Stimulated activated naive B cell treated with anti-CD40 and anti-IgM and Interleukin-4, amounts not matched to agents 10 μg/mL and 1 μg/mL and 100 μg/mL, for 72 hours (primary cell): ENCODE measurements at regions not wholly inside any gene's neighbourhood (a gene's known extent, or its start where the extent isn't known, plus 50 kb on each side); places are given as distances from the start of the nearest gene placed in this dataset.
"Not testable (repeated sequence)": the region's sequence is repeated elsewhere in the genome, so short reads cannot be mapped to it uniquely, and the experiment has no call there.

Experiments
- ATAC-seq, 2 donors: fragments of 150-1000 bp; cut with Tn5 transposase; replicated peaks; 2 replicates each; pipeline ENCODE4 v1.10.0; 2021; ENCODE audit warnings: moderate library complexity in 1 of 2
- DNase-seq: peaks from one replicate; pipeline ENCODE4 v3.0.0; 2021
- H3K27ac Mint-ChIP-seq: one replicate; pipeline ENCODE4 v1.8.0; 2022; ENCODE audit warnings: mild to moderate bottlenecking, mixed read lengths
- H3K27me3 Mint-ChIP-seq, 2 donors: one replicate each; pipeline ENCODE4 v1.8.0; 2022; ENCODE audit warnings: mixed read lengths in 2 of 2
- H3K36me3 Mint-ChIP-seq, 2 donors: one replicate each; pipeline ENCODE4 v1.8.0; 2022; ENCODE audit warnings: mixed read lengths in 2 of 2, mild to moderate bottlenecking in 1 of 2
- H3K4me1 Mint-ChIP-seq, 2 donors: one replicate each; pipeline ENCODE4 v1.8.0; 2022; ENCODE audit warnings: mixed read lengths in 2 of 2, mild to moderate bottlenecking in 1 of 2
- H3K4me3 Mint-ChIP-seq, 2 donors: one replicate each; pipeline ENCODE4 v1.8.0; 2022; ENCODE audit warnings: mild to moderate bottlenecking in 2 of 2, mixed read lengths in 2 of 2, moderate library complexity in 1 of 2
- H3K9me3 Mint-ChIP-seq, 2 donors: one replicate each; pipeline ENCODE4 v1.8.0; 2022; ENCODE audit warnings: mixed read lengths in 2 of 2, mild to moderate bottlenecking in 1 of 2

DNA sequence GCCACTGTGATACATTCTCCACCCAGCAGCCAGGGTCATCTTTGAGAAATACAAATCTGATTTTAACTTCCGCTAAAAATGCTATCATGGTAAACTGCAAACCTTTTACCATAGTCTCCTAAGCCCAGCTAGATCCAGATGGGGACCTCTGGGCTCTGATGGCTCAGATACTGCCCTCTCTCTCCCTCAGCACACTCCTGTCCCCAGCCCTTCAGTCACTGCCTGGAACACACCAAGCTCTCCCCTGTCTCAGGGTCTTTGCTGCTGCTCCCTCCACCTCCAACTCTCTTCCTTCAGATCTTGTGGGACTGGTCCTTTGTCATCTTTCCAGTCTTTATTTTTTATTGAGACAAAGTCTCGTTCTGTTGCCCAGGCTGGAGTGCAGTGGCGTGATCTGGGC is 65.1 kb downstream of the SPRY4 start:
- no peak for DNase-seq
- Mint-ChIP-seq H3K27ac (no peak overlapping the region), H3K4me1 (no peaks in the 10 kb centered on the region), H3K9me3 (peaks cover 0 to 3% of the 10 kb centered on the region in 2 donors), H3K36me3 (peaks cover 0 to 4% of the 10 kb centered on the region in 2 donors), H3K4me3 (no peak overlapping the region), H3K27me3 (peaks cover 9 to 22% of the 10 kb centered on the region in 2 donors)
- no peak for ATAC-seq

DNA sequence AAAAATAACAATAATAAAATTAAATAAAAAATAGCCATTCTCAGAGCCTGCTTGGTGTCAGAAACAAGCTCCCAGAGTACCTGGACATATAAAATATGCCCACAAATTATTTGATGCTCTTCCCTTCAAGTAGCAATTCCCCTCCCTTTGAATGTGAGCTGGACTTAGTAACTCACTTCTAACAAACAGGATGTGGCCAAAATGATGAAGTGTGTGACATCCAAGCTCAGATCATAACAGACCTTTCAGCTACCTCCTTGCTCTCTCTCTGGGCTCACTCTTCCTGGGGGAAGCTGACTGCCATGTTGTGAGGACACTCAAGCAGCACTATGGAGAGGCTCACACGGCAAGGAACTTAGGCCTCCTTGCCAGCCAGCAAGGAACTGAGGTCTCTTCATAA is 69.0 kb downstream of the SPRY4 start:
- peaks cover 9 to 22% of the 10 kb centered on the region in 2 donors for H3K27me3 Mint-ChIP-seq
- ATAC-seq (no peak), DNase-seq (no peak)
- no peak overlapping the region for H3K4me3 Mint-ChIP-seq
- H3K9me3 Mint-ChIP-seq = peaks cover 0 to 3% of the 10 kb centered on the region in 2 donors
- H3K36me3 Mint-ChIP-seq = peaks cover 0 to 3% of the 10 kb centered on the region in 2 donors
- H3K4me1 Mint-ChIP-seq = no peaks in the 10 kb centered on the region
- no peak overlapping the region for H3K27ac Mint-ChIP-seq

DNA sequence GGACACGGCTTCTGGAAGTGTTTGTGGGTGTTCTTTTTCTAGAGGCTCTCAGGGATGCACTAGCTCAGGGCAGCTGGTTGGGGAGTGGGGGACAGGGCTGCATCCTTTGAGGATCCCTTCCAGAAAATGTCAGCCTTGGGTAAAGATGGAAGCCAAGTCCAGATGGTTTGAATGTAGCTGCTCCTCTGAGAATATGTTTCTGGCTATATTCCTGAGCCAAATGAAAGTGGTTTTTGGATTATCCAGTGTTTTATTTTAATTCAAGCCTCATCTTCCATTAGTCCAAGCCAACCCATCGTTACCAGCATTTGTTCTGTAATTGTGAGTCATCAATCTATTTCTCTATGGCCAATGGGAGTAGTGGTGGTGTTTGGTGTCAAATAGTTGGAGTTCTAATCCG is 70.4 kb downstream of the SPRY4 start:
- Mint-ChIP-seq H3K27me3 (peaks cover 10 to 20% of the 10 kb centered on the region in 2 donors), H3K27ac (no peak overlapping the region), H3K4me1 (no peaks in the 10 kb centered on the region), H3K36me3 (peaks cover 0 to 6% of the 10 kb centered on the region in 2 donors), H3K4me3 (no peak overlapping the region), H3K9me3 (peaks cover 0 to 3% of the 10 kb centered on the region in 2 donors)
- DNase-seq = no peak
- ATAC-seq = no peak

DNA sequence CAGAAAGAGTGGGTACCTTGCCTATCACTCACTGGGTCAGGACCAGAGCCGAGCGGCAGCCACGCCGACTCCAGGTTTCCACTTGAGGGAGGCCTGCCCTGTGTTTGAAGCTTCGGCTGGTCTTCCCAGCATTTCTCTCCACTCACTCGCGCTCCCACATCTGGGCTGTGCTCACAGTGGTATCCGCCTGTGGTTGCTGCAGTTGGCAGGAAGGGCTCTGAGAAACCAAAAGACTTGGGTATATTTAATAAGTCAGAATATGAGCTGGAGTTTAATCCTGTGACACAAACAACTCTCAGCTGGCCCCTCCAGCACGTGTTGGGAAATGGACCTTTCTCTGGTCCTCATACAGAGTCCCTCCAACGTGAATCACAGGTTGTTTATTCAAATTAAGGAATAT is 70.9 kb downstream of the SPRY4 start:
- Mint-ChIP-seq H3K4me1 (no peaks in the 10 kb centered on the region), H3K36me3 (peaks cover 0 to 6% of the 10 kb centered on the region in 2 donors), H3K27ac (no peak overlapping the region), H3K4me3 (no peak overlapping the region), H3K27me3 (peaks cover 13 to 20% of the 10 kb centered on the region in 2 donors), H3K9me3 (peaks cover 0 to 3% of the 10 kb centered on the region in 2 donors)
- no peak for ATAC-seq
- no peak for DNase-seq

DNA sequence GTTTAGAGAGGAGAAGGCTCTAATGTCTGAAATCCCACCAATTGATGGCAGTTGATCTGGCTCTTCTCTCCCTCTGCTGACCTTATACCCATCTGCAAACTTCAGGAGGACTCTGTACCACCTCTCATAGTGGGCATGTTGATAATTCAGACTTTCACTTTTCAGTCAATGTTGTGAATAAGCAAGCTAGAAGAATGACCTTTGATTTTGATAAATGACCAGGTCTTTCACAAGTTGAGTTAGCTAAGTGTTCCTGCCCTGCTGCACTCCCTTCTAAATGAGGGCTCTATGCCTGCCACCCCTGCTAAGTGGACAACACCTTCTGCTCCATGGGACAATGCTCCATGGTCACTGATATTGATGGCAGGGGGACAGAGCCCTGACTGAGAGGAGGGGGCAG is 74.7 kb downstream of the SPRY4 start:
- no peaks in the 10 kb centered on the region for H3K4me1 Mint-ChIP-seq
- H3K27ac Mint-ChIP-seq = no peak overlapping the region
- ATAC-seq (no peak), DNase-seq (no peak)
- H3K27me3 Mint-ChIP-seq = peaks cover 9 to 13% of the 10 kb centered on the region in 2 donors
- no peak overlapping the region for H3K4me3 Mint-ChIP-seq
- peaks cover 0 to 4% of the 10 kb centered on the region in 2 donors for H3K36me3 Mint-ChIP-seq
- no peaks in the 10 kb centered on the region for H3K9me3 Mint-ChIP-seq

DNA sequence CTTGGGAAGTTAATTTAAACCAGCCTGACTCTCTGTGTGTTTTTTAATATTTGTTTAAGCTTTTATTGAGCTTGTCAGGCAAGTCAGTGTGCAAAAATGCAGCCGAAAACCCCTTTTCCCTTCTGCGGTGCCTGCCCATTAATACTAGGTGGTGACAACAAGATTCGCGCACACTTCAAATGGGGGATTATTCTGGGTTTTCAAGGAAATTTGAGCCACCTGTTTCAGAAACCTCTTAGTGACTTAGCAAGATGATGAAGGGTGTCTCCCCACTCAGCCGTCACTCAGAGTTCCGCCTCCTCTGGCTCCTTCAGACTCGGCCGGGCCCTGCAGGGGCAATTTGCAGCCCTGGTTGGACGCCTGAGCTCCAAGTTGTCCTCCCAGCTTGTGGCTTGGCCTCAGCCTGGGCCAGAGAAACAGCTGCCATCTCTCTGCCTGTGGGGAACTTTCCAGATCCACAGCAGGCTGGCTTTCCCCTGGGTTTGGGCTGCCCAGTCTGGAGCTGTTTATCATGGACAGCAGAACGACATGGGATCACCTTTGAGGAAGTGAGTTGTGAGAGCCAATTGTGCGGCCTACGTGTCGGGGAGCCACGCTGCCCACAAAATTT is 75.9 kb downstream of the SPRY4 start:
- no peaks in the 10 kb centered on the region for H3K4me1 Mint-ChIP-seq
- no peak for ATAC-seq
- H3K36me3 Mint-ChIP-seq = peaks cover 0 to 4% of the 10 kb centered on the region in 2 donors
- no peak overlapping the region for H3K27ac Mint-ChIP-seq
- no peak for DNase-seq
- H3K9me3 Mint-ChIP-seq = no peaks in the 10 kb centered on the region
- no peak overlapping the region for H3K4me3 Mint-ChIP-seq
- peaks cover 9 to 13% of the 10 kb centered on the region in 2 donors for H3K27me3 Mint-ChIP-seq

DNA sequence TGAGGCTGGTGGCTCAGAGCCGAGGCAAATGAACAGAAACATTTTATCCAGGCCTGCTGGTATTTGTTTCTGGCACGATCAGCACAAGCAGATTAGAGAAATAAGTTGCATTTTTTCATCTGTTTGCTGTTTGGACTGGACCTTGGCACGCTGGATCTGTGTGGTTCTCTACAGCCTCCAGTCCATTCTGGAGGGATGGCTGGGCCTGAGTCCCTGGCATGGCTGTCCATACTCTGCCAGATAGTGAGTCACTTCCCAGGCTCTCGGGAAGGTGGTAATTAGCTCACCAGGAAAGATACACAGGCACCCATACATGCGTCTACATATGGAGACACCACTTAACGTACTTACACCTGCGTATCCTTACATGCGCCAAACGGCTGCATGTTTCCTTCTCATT is 78.6 kb downstream of the SPRY4 start:
- Mint-ChIP-seq H3K27ac (no peak overlapping the region), H3K4me3 (no peak overlapping the region), H3K27me3 (peaks cover 9 to 13% of the 10 kb centered on the region in 2 donors), H3K36me3 (peaks cover 0 to 4% of the 10 kb centered on the region in 2 donors), H3K4me1 (no peaks in the 10 kb centered on the region), H3K9me3 (peaks cover 3 to 4% of the 10 kb centered on the region in 2 donors)
- DNase-seq (no peak), ATAC-seq (no peak)

DNA sequence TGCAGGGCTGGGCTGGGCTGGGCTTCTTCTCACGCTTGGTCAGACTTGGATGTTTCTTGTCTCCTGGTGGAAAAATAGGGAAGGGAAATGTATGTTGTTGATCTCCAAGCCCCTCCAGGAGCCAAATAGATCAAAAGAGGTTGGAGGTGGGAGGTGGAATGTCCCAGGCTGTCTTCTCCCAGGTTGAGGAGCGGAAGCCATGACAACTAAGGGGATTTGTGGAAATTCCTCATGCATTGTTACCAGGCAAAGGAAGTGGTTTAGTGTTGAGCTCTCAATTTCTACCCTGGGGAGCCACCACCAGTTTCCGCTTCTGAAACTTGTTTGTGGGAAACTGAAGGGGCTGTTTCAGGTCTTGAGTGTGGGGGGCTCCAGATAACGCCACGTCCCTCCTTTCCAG is 79.0 kb downstream of the SPRY4 start:
- Mint-ChIP-seq H3K4me3 (no peak overlapping the region), H3K27me3 (peaks cover 9 to 13% of the 10 kb centered on the region in 2 donors), H3K4me1 (no peaks in the 10 kb centered on the region), H3K27ac (no peak overlapping the region), H3K9me3 (peaks cover 3 to 4% of the 10 kb centered on the region in 2 donors), H3K36me3 (peaks cover 0 to 4% of the 10 kb centered on the region in 2 donors)
- no peak for DNase-seq
- ATAC-seq = no peak

DNA sequence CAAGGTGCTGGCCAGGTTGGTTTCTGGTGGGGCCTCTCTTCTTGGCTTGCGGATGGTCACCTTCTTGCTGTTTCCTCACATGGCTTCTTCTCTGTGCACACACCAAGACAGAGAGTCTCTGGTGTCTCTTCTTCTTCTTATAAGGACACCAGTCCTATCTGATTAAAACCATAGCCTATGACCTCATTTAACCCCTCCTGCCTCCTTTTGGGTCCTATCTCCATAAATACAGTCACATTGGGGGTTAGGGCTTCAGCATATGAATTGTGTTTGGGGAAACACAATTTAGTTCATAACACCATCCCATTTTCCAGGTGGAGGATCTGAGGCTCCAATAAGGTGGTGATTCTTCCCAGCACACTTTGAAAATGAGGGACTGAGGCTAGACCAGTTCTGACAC is 80.4 kb downstream of the SPRY4 start:
- H3K27me3 Mint-ChIP-seq = peaks cover 0 to 3% of the 10 kb centered on the region in 2 donors
- H3K36me3 Mint-ChIP-seq = no peaks in the 10 kb centered on the region
- H3K4me1 Mint-ChIP-seq = no peaks in the 10 kb centered on the region
- no peak overlapping the region for H3K4me3 Mint-ChIP-seq
- ATAC-seq = no peak
- DNase-seq = no peak
- H3K9me3 Mint-ChIP-seq = peaks cover 3 to 4% of the 10 kb centered on the region in 2 donors
- no peak overlapping the region for H3K27ac Mint-ChIP-seq

DNA sequence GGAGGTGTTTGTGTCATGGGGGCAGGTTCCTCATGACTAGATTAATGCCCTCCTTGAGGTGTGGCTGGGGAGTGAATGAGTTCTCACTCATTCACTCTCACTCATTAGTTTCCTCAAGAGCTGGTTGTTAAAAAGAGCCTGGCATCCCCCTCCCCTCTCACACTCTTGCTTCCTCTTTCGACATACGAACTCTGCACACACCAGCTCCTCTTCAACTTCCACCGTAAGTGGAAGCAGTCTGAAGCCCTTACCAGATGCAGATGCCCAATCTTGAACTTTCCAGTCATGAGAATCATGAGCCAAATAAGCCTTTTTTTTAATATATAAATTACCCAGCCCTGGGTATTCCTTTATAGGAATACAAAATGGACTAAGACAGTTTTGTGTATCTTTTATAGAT is 82.5 kb downstream of the SPRY4 start:
- no peak for DNase-seq
- Mint-ChIP-seq H3K4me1 (no peaks in the 10 kb centered on the region), H3K27ac (no peak overlapping the region), H3K4me3 (no peak overlapping the region), H3K9me3 (peaks cover 3 to 4% of the 10 kb centered on the region in 2 donors), H3K36me3 (no peaks in the 10 kb centered on the region), H3K27me3 (peaks cover 0 to 4% of the 10 kb centered on the region in 2 donors)
- no peak for ATAC-seq

DNA sequence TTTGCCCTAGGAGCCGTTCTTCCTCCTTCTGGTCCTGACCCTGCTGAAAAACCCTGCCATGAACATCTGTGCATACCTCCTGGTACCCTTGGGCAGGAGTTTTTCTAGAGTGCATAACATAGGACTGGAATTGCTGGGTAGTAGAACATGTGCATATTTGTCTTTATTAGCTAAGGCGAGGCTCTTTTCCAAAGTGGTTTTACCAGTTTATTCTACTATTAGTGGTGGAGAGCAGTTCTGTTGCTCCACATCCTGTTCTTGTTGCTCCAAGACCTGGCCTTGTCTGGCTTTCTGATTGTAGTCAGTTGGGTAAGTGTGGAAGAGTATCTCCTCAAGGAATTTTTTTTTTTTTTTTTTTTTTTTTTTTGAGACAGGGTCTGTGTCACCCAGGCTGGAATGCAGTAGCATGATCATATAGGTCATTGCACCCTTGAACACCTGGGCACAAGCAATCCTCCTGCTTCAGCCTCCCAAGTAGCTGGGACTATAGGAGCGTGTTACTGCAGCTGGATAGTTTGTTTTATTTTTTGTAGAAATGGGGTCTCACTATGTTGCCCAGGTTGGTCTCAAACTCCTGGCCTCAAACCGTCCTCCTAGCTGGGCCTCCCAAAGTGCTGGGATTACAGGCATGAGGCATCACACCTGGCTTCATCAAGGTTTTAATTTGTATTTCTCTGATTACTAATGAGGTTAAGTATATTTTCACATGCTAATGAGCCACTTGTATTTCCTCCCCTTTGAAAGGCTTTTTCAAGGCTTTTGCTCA is 85.2 kb downstream of the SPRY4 start:
- Mint-ChIP-seq H3K9me3 (peaks cover 3 to 4% of the 10 kb centered on the region in 2 donors), H3K27me3 (peaks cover 17% of the 10 kb centered on the region in 2 donors), H3K36me3 (no peaks in the 10 kb centered on the region), H3K27ac (no peak overlapping the region), H3K4me1 (peaks cover 4 to 6% of the 10 kb centered on the region in 2 donors), H3K4me3 (no peak overlapping the region)
- DNase-seq (no peak), ATAC-seq (no peak)

DNA sequence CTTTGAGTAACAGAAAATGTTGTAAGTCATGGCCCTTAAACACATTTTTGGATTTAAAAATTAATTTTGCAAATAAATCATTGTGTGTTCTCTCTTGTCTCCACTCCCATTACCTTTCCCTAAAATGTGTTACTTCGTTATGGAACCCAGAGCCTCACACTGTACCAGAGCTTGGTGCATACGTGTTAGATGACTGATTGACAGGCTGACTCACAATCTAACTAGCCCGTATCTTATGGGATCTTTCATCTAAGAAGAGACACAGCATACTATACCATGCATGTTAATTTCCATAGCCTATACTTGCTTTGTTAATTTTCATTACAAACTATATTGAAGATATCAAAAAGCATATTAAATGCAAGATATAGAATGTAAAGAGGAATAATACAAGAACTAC is 87.1 kb downstream of the SPRY4 start:
- Mint-ChIP-seq H3K9me3 (peaks cover 4% of the 10 kb centered on the region in 2 donors), H3K4me1 (peaks cover 4 to 6% of the 10 kb centered on the region in 2 donors), H3K27me3 (peaks cover 30 to 35% of the 10 kb centered on the region in 2 donors), H3K36me3 (no peaks in the 10 kb centered on the region), H3K4me3 (no peak overlapping the region), H3K27ac (no peak overlapping the region)
- no peak for DNase-seq
- ATAC-seq = no peak

DNA sequence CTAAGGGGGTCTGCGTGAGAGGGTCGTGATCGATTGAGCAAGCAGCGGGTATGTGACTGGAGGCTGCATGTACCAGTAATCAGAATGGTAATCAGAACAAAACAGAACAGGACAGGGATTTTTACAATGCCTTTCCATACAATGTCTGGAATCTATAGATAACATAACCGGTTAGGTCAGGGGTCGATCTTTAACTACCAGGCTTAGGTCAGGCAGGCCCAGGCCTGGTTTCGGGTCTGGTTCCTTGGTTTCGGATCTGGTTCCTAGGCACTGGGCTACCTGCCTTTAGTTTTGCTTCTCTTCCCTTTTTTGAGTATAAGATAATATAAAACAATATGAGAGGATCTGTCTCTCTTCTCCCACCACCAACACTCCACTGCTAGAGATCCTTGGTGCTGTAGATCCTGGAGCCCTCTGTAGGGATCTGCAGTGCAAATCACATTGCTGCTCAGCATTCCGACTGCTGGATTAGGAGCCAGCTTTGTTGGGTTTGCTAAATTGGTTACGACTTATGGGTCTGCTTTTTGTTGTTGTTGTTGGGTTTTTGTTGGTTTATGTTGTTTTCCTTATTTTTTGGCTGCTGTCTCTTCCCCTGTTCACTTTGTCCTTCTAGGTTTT is 88.0 kb downstream of the SPRY4 start:
- not testable (repeated sequence) for DNase-seq, H3K9me3 Mint-ChIP-seq

DNA sequence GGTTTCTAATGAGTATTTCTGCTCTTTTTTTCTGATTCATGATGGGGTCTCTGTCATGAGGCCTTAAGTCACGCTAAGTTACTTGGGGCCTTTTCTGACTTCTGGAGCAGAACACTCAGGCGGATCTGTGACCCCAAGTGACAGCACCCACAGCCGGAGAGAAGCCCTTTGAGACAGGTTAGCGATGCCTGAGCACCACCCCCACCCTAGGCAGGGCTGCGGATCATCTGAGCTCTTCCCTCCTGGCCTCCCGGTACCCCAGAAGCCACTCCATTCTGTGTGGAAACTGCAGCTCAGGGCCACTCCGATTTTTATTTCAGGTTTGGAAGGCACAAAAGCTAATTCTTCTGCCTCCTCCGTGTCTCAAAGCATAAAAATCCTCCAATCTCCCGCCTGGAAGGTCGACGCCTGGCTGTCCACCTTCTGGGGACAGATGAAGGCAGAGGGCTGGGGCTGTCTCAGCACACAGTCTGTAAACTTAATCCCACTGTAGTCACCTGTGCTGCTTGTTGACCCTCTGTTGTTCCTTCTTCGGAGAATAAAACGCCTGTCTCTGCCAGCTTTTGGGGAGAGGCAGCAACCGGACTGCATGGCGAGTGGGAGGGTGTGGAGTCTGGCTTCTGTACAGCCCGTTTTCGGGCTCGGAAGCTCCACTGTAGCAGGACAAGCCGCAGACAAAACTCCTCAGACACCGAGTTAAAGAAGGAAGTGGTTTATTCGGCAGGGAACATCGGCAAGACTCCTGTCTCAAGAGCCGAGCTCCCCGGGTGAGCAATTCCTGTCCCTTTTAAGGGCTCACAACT is 88.8 kb downstream of the SPRY4 start:
- ATAC-seq (no peak), DNase-seq (no peak)
- no peak overlapping the region for H3K27ac Mint-ChIP-seq
- H3K4me3 Mint-ChIP-seq = no peak overlapping the region
- peaks cover 4 to 6% of the 10 kb centered on the region in 2 donors for H3K4me1 Mint-ChIP-seq
- peaks cover 0 to 3% of the 10 kb centered on the region in 2 donors for H3K9me3 Mint-ChIP-seq
- H3K36me3 Mint-ChIP-seq = no peaks in the 10 kb centered on the region
- H3K27me3 Mint-ChIP-seq = peaks cover 36 to 45% of the 10 kb centered on the region in 2 donors

More for the DNA sequence above, 88.0 kb downstream of the SPRY4 start:
- ATAC-seq, H3K4me3 Mint-ChIP-seq, H3K36me3 Mint-ChIP-seq, H3K27ac Mint-ChIP-seq, H3K4me1 Mint-ChIP-seq: not testable (repeated sequence)
- peaks cover 33 to 41% of the 10 kb centered on the region in 2 donors for H3K27me3 Mint-ChIP-seq
